PFSK-1 (cell line): ENCODE measurements at regions not wholly inside any gene's neighbourhood (a gene's known extent, or its start where the extent isn't known, plus 50 kb on each side); places are given as distances from the start of the nearest gene placed in this dataset.

ENCODE experiments used
- FOXP2 ChIP-seq: optimal IDR thresholded peaks from 2 replicates; pipeline ENCODE3; 2011; ENCODE audit warnings: borderline replicate concordance, control low read depth, inconsistent platforms; ENCODE audit not compliant: insufficient read depth; ENCODE audit errors: extremely low read length, extremely low read depth
- POLR2AphosphoS5 ChIP-seq: IDR thresholded peaks from 2 replicates; pipeline ENCODE4 v1.6.1; 2012; ENCODE audit warnings: low read depth, mild to moderate bottlenecking, control low read depth, low read length, moderate library complexity
- SIN3A ChIP-seq: IDR thresholded peaks from 2 replicates; pipeline ENCODE4 v1.6.1; 2012; ENCODE audit warnings: mild to moderate bottlenecking, low read length, moderate library complexity, borderline replicate concordance; ENCODE audit not compliant: insufficient read depth
- TAF1 ChIP-seq: IDR thresholded peaks from 2 replicates; pipeline ENCODE4 v1.6.1; 2012; ENCODE audit warnings: low read length, control low read depth, borderline replicate concordance; ENCODE audit not compliant: insufficient read depth
- TF ChIP-seq, protein P1 (sequence below), 2 experiments: IDR thresholded peaks; 2 replicates each; pipeline versions ENCODE4 v1.6.1 to v1.8.0; 2011 to 2012; ENCODE audit warnings: low read depth in 2 of 2, low read length in 2 of 2, control low read depth in 1 of 2, inconsistent platforms in 1 of 2, mild to moderate bottlenecking in 1 of 2, moderate library complexity in 1 of 2; ENCODE audit not compliant: insufficient read depth in 1 of 2

DNA sequence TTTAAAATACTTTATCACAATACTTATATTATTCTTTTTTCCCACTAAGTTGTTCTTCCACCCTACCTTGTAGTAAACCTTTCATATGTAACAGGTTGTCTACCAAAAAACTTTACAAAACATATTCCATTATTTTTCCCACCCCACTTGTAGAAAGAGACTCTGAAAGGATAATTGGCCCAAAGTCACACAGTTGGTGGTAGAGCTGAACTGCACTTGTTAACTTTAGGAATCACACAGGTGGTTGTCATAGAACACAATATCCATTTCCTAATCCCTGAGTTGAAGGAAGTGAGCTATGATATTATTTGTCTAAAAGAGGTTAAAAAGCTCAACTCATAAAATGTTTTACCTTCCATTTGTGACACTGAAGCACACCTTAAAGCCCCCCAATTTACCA lies 188.8 kb upstream of the FOXP2 start:
- TF ChIP-seq SIN3A: no peak
- no peak for TF ChIP-seq TAF1
- TF ChIP-seq, protein P1, sequence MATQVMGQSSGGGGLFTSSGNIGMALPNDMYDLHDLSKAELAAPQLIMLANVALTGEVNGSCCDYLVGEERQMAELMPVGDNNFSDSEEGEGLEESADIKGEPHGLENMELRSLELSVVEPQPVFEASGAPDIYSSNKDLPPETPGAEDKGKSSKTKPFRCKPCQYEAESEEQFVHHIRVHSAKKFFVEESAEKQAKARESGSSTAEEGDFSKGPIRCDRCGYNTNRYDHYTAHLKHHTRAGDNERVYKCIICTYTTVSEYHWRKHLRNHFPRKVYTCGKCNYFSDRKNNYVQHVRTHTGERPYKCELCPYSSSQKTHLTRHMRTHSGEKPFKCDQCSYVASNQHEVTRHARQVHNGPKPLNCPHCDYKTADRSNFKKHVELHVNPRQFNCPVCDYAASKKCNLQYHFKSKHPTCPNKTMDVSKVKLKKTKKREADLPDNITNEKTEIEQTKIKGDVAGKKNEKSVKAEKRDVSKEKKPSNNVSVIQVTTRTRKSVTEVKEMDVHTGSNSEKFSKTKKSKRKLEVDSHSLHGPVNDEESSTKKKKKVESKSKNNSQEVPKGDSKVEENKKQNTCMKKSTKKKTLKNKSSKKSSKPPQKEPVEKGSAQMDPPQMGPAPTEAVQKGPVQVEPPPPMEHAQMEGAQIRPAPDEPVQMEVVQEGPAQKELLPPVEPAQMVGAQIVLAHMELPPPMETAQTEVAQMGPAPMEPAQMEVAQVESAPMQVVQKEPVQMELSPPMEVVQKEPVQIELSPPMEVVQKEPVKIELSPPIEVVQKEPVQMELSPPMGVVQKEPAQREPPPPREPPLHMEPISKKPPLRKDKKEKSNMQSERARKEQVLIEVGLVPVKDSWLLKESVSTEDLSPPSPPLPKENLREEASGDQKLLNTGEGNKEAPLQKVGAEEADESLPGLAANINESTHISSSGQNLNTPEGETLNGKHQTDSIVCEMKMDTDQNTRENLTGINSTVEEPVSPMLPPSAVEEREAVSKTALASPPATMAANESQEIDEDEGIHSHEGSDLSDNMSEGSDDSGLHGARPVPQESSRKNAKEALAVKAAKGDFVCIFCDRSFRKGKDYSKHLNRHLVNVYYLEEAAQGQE (IDR thresholded peaks at IDR 0.05; ENCODE audit: insufficient read depth in 1 of 2, low read depth in 2 of 2, low read length in 2 of 2): no peak
- TF ChIP-seq POLR2AphosphoS5: no peak
- no peak for TF ChIP-seq FOXP2
